Vagina (tissue), 2 donors: ENCODE measurements at regions not wholly inside any gene's neighbourhood (a gene's known extent, or its start where the extent isn't known, plus 50 kb on each side); places are given as distances from the start of the nearest gene placed in this dataset.

Experiments used
- CTCF ChIP-seq, 3 experiments: fragments of 450-650 bp in 2 of 3; fragments of 200-600 bp in 1 of 3; sonication (generic) in 1 of 3; IDR thresholded peaks; one replicate each; pipeline ENCODE4 v1.5.1; 2017 to 2019; ENCODE audit warnings: antibody characterized with exemption in 3 of 3, mild to moderate bottlenecking in 2 of 3, moderate library complexity in 2 of 3
- POLR2A ChIP-seq, 2 donors: fragments of 450-650 bp; IDR thresholded peaks; one replicate each; pipeline ENCODE4 v1.6.1; 2017; ENCODE audit warnings: antibody characterized with exemption in 2 of 2, mild to moderate bottlenecking in 2 of 2, moderate library complexity in 2 of 2

GRCh38 chr4:134544303-134544770 lies 342.7 kb upstream of the PABPC4L start:
- no peak for TF ChIP-seq CTCF (IDR thresholded peaks at IDR 0.05)
- no peak for TF ChIP-seq POLR2A (IDR thresholded peaks at IDR 0.05)
